Cardiac muscle cell (in vitro differentiated cells and primary cell): ENCODE measurements at regions not wholly inside any gene's neighbourhood (a gene's known extent, or its start where the extent isn't known, plus 50 kb on each side); places are given as distances from the start of the nearest gene placed in this dataset.

Experiments used
- DNase-seq, 2 donors: peaks; one replicate each; pipeline versions ENCODE4 v3.0.0 to v3.0.0-alpha.2; 2010 to 2017; ENCODE audit warnings: low read depth in 1 of 2, low spot score in 1 of 2
- H3K27ac ChIP-seq: fragments of 200-600 bp; sonication (generic); 2 replicates; pipeline ENCODE4 v1.5.1; 2016
- H3K27me3 ChIP-seq: fragments of 200-600 bp; sonication (generic); 2 replicates; pipeline ENCODE4 v1.6.0; 2016; ENCODE audit warnings: control low read depth
- H3K36me3 ChIP-seq: fragments of 200-600 bp; sonication (generic); 2 replicates; pipeline ENCODE4 v1.5.1; 2016; ENCODE audit warnings: control low read depth
- H3K4me1 ChIP-seq: fragments of 200-600 bp; sonication (generic); 2 replicates; pipeline ENCODE4 v1.8.1; 2017; ENCODE audit warnings: low read depth, mild to moderate bottlenecking, mixed run types
- H3K4me3 ChIP-seq: fragments of 200-600 bp; sonication (generic); 2 replicates; pipeline ENCODE4 v1.5.1; 2016; ENCODE audit warnings: mild to moderate bottlenecking
- H3K9me3 ChIP-seq: fragments of 200-600 bp; sonication (generic); 2 replicates; pipeline ENCODE4 v1.5.1; 2017; ENCODE audit warnings: low read depth, mild to moderate bottlenecking, control low read depth
- TF ChIP-seq, protein P1 (sequence below): IDR thresholded peaks from 2 replicates; pipeline ENCODE4 v1.5.1; 2012; ENCODE audit warnings: low read depth, mild to moderate bottlenecking, low read length

GRCh38 chr7:121525155-121525819, 129.2 kb upstream of the FAM3C start:
- H3K27ac ChIP-seq = no peak overlapping the region

DNA sequence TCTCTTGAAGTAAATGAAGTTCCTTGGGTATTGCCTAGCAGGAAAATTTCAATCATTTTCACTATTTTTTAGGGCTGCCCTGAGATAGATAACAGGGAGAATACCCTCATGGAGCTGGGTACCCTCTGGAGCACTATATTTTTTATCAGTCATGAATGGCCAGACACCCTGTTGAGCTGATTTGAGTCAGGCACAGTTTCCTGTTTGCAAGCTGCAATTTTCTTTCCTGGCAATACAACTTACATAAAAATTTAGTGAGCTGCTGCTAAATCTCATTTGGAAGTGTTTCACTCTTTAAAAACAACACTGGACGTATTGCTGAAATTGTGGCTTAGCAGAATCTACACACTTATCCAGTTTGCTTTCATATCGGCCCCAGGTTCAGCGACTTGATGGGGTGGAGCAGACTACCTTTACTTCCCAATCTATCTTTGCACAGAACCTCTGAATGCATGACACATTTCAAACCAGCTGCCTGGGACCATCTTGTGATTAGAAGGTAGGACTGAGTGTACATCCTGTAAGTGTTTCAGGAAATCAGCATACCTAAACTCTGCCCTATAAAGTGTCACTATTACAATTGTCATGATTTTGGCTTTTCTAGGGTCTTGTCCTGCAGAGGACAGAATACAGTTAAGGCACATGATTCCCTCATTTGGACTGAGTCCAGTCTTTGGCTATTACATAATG, 125.7 kb upstream of the FAM3C start:
- TF ChIP-seq, protein P1, sequence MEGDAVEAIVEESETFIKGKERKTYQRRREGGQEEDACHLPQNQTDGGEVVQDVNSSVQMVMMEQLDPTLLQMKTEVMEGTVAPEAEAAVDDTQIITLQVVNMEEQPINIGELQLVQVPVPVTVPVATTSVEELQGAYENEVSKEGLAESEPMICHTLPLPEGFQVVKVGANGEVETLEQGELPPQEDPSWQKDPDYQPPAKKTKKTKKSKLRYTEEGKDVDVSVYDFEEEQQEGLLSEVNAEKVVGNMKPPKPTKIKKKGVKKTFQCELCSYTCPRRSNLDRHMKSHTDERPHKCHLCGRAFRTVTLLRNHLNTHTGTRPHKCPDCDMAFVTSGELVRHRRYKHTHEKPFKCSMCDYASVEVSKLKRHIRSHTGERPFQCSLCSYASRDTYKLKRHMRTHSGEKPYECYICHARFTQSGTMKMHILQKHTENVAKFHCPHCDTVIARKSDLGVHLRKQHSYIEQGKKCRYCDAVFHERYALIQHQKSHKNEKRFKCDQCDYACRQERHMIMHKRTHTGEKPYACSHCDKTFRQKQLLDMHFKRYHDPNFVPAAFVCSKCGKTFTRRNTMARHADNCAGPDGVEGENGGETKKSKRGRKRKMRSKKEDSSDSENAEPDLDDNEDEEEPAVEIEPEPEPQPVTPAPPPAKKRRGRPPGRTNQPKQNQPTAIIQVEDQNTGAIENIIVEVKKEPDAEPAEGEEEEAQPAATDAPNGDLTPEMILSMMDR = no peak
- Histone ChIP-seq H3K9me3 (no peaks in the 10 kb centered on the region), H3K4me1 (no peaks in the 10 kb centered on the region), H3K4me3 (no peak overlapping the region), H3K27ac (no peak overlapping the region), H3K27me3 (no peaks in the 10 kb centered on the region), H3K36me3 (no peaks in the 10 kb centered on the region)
- DNase-seq = no peak

More at GRCh38 chr7:121525155-121525819, 129.2 kb upstream of the FAM3C start:
- TF ChIP-seq, protein P1 = no peak
- Histone ChIP-seq H3K4me3 (no peak overlapping the region), H3K4me1 (no peaks in the 10 kb centered on the region), H3K9me3 (no peaks in the 10 kb centered on the region), H3K27me3 (no peaks in the 10 kb centered on the region), H3K36me3 (no peaks in the 10 kb centered on the region)
- DNase-seq = no peak

DNA sequence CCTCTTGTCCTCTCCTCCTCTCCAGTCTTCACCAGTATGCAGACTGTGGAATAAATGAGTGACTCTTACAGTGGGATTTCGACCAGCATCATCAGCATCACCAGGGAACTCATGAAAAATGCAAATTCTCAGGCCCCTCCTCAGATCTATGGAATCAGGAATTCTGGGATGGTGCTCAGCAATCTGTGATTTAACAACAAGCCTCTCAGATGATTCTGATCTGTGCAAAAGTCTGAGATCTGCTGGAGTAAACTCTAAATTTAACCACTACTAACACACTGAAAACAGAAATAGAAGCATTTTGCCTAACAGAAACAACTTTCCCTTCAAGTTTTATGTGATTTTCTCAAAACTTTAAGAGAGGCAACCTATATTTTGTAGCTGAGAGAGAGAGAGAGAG, 124.8 kb upstream of the FAM3C start:
- TF ChIP-seq, protein P1 = no peak
- H3K9me3 ChIP-seq = no peaks in the 10 kb centered on the region
- H3K27me3 ChIP-seq = no peaks in the 10 kb centered on the region
- no peak overlapping the region for H3K4me3 ChIP-seq
- no peaks in the 10 kb centered on the region for H3K36me3 ChIP-seq
- no peaks in the 10 kb centered on the region for H3K4me1 ChIP-seq
- no peak overlapping the region for H3K27ac ChIP-seq
- DNase-seq = no peak

- TF ChIP-seq, protein P1 = no peak
- H3K27ac ChIP-seq = no peak overlapping the region
- no peaks in the 10 kb centered on the region for H3K36me3 ChIP-seq
- H3K4me3 ChIP-seq = no peak overlapping the region
- DNase-seq = no peak
- H3K27me3 ChIP-seq = no peaks in the 10 kb centered on the region
- no peaks in the 10 kb centered on the region for H3K4me1 ChIP-seq
- H3K9me3 ChIP-seq = no peaks in the 10 kb centered on the region
Measured at GRCh38 chr7:121519548-121520521, 123.7 kb upstream of the FAM3C start.

- Histone ChIP-seq H3K4me1 (no peaks in the 10 kb centered on the region), H3K27me3 (no peaks in the 10 kb centered on the region), H3K9me3 (no peaks in the 10 kb centered on the region), H3K27ac (no peak overlapping the region), H3K4me3 (no peak overlapping the region), H3K36me3 (no peaks in the 10 kb centered on the region)
- TF ChIP-seq, protein P1 = no peak
- DNase-seq = no peak
Measured at GRCh38 chr7:121517591-121517990, 121.5 kb upstream of the FAM3C start.
